Hepatocyte (in vitro differentiated cells): ENCODE measurements at regions not wholly inside any gene's neighbourhood (a gene's known extent, or its start where the extent isn't known, plus 50 kb on each side); places are given as distances from the start of the nearest gene placed in this dataset.
"Not testable (repeated sequence)": the region's sequence is repeated elsewhere in the genome, so short reads cannot be mapped to it uniquely, and the experiment has no call there.

Experiments
- EZH2 ChIP-seq: fragments of 200-600 bp; sonication (generic); IDR thresholded peaks from 2 replicates; pipeline ENCODE4 v1.6.1; 2016; ENCODE audit warnings: antibody characterized with exemption, mild to moderate bottlenecking, borderline replicate concordance
- TF ChIP-seq, protein P1 (sequence below): fragments of 200-600 bp; sonication (generic); IDR thresholded peaks from 2 replicates; pipeline ENCODE4 v1.5.1; 2016; ENCODE audit warnings: antibody characterized with exemption, mild to moderate bottlenecking; ENCODE audit not compliant: poor library complexity

DNA sequence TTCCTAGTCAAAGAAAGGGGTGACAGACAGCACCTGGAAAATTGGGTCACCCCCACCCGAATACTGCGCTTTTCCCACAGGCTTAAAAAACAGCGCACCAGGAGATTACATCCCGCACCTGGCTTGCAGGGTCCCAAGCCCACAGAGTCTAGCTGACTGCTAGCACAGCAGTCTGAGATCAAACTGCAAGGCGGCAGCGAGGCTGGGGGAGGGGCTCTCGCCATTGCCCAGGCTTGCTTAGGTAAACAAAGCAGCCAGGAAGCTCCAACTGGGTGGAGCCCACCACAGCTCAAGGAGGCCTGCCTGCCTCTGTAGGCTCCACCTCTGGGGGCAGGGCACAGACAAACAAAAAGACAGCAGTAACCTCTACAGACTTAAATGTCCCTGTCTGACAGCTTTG lies 792.6 kb downstream of the NTRK3 start:
- TF ChIP-seq, protein P1, sequence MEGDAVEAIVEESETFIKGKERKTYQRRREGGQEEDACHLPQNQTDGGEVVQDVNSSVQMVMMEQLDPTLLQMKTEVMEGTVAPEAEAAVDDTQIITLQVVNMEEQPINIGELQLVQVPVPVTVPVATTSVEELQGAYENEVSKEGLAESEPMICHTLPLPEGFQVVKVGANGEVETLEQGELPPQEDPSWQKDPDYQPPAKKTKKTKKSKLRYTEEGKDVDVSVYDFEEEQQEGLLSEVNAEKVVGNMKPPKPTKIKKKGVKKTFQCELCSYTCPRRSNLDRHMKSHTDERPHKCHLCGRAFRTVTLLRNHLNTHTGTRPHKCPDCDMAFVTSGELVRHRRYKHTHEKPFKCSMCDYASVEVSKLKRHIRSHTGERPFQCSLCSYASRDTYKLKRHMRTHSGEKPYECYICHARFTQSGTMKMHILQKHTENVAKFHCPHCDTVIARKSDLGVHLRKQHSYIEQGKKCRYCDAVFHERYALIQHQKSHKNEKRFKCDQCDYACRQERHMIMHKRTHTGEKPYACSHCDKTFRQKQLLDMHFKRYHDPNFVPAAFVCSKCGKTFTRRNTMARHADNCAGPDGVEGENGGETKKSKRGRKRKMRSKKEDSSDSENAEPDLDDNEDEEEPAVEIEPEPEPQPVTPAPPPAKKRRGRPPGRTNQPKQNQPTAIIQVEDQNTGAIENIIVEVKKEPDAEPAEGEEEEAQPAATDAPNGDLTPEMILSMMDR = not testable (repeated sequence)
- not testable (repeated sequence) for TF ChIP-seq EZH2
